Calu3 (cell line): ENCODE measurements at regions not wholly inside any gene's neighbourhood (a gene's known extent, or its start where the extent isn't known, plus 50 kb on each side); places are given as distances from the start of the nearest gene placed in this dataset.

Source experiments
- BruUV-seq: library from RNA; stranded (reverse); fragments of 400-500 nt; replicated peaks from 2 replicates; lab custom pipeline; 2021; lab: Mats Ljungman, UMichigan
- CTCF ChIA-PET: fragments of 300-600 bp; sonication (Branson Sonifier 250); formaldehyde crosslinking; loops from one replicate; lab custom pipeline; 2022; ENCODE audit warnings: antibody characterized with exemption; lab: Charles Lee
- DNase-seq: peaks from one replicate; pipeline ENCODE4 v3.0.0; 2022
- H3K27ac Mint-ChIP-seq: one replicate; pipeline ENCODE4 v1.8.0; 2022; ENCODE audit warnings: mixed read lengths; ENCODE audit not compliant: unreplicated experiment
- H3K27me3 Mint-ChIP-seq: one replicate; pipeline ENCODE4 v1.8.0; 2022; ENCODE audit warnings: mixed read lengths; ENCODE audit not compliant: unreplicated experiment
- H3K36me3 Mint-ChIP-seq: one replicate; pipeline ENCODE4 v1.8.0; 2022; ENCODE audit warnings: mild to moderate bottlenecking, moderate library complexity, mixed read lengths; ENCODE audit not compliant: insufficient read depth, unreplicated experiment
- H3K4me1 Mint-ChIP-seq: one replicate; pipeline ENCODE4 v1.8.0; 2022; ENCODE audit warnings: mild to moderate bottlenecking, low read depth, mixed read lengths; ENCODE audit not compliant: unreplicated experiment
- H3K4me3 Mint-ChIP-seq: one replicate; pipeline ENCODE4 v1.8.0; 2022; ENCODE audit warnings: mild to moderate bottlenecking, low read depth, moderate library complexity, mixed read lengths; ENCODE audit not compliant: unreplicated experiment
- H3K9me3 Mint-ChIP-seq: one replicate; pipeline ENCODE4 v1.8.0; 2022; ENCODE audit warnings: low read depth, mixed read lengths; ENCODE audit not compliant: unreplicated experiment
- intact Hi-C: fragments of 100-400 bp; cut with micrococcal nuclease; formaldehyde crosslinking; loops from one replicate; pipeline ENCODE4 v1.10.0; 2022; ENCODE audit not compliant: unreplicated experiment
- TF ChIP-seq, protein P1 (sequence below): fragments of 200-600 bp; IDR thresholded peaks from one replicate; pipeline ENCODE4 v1.8.0; 2022; ENCODE audit warnings: antibody characterized with exemption; ENCODE audit not compliant: unreplicated experiment

DNA sequence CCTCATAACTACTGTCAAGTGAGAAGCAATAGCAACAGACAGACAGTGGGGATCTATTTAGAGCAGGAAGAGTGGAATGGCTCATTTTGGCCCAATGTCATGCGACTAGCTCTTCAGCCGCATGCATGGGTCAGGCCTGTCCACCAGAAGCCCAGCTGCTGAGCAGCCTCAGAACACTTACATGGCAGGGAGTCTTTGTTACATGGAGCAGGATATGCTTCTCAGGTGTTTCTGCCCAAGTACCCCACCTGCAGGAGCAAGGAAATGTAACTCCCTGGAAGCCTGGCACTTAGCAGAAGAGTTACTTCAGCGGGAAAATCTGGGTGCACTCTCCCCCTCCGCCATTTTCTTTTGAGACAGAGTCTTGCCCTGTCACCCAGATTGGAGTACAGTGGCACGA lies 73.5 kb upstream of the ARHGAP5 start:
- H3K4me3 Mint-ChIP-seq: no peak overlapping the region
- H3K4me1 Mint-ChIP-seq: peaks cover 41% of the 10 kb centered on the region
- BruUV-seq: no TSS peak
- DNase-seq: no peak
- CTCF ChIA-PET: no interaction called here
- TF ChIP-seq, protein P1, sequence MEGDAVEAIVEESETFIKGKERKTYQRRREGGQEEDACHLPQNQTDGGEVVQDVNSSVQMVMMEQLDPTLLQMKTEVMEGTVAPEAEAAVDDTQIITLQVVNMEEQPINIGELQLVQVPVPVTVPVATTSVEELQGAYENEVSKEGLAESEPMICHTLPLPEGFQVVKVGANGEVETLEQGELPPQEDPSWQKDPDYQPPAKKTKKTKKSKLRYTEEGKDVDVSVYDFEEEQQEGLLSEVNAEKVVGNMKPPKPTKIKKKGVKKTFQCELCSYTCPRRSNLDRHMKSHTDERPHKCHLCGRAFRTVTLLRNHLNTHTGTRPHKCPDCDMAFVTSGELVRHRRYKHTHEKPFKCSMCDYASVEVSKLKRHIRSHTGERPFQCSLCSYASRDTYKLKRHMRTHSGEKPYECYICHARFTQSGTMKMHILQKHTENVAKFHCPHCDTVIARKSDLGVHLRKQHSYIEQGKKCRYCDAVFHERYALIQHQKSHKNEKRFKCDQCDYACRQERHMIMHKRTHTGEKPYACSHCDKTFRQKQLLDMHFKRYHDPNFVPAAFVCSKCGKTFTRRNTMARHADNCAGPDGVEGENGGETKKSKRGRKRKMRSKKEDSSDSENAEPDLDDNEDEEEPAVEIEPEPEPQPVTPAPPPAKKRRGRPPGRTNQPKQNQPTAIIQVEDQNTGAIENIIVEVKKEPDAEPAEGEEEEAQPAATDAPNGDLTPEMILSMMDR: no peak
- no peaks in the 10 kb centered on the region for H3K27me3 Mint-ChIP-seq
- H3K36me3 Mint-ChIP-seq: peaks cover 8% of the 10 kb centered on the region
- intact Hi-C loops: no loop called here
- H3K9me3 Mint-ChIP-seq: peaks cover 3% of the 10 kb centered on the region
- no peak overlapping the region for H3K27ac Mint-ChIP-seq

DNA sequence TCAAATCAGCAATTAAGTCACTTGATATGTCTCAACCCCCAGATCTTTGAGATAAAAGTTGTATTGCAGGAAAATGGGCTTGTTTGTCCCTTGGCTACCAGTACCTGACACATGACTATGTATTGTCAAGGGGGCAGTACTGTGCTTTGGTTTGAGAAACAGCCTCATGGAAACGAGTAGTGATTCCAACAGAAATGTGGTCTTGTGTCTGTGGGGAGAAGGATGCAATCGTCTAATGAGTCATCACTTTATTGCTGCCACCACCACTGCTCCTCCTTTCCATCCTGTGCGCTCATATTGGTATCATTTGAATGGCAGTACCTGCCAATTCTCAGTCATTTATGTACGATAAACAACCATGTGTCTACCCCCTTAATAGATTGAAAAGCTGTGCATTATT lies 72.8 kb upstream of the ARHGAP5 start:
- Mint-ChIP-seq H3K4me1 (peaks cover 42% of the 10 kb centered on the region), H3K4me3 (no peak overlapping the region), H3K9me3 (peaks cover 3% of the 10 kb centered on the region), H3K27me3 (no peaks in the 10 kb centered on the region), H3K27ac (peak overlapping the region; percentile 98), H3K36me3 (peaks cover 8% of the 10 kb centered on the region)
- intact Hi-C loops: no loop called here
- BruUV-seq: no TSS peak
- TF ChIP-seq, protein P1: no peak
- CTCF ChIA-PET: no interaction called here
- no peak for DNase-seq

DNA sequence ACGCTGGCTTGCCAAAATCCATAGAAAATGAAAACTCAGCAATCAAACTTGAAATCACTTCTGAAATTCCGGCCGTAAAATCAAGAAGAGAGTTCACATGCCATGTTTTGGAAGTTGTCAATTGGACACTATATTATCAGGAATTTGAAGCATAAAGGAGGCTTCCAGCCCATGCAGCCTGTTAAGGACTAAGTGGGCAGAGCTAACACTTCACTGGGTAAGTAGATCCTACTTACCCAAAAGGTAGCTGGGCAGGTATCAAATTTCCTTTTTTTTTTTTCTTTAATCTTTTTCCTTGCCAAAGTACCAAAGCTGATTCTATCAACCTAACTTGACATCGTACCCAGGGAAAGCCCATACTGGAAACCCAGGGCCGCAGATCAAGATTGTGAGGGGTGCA lies 71.5 kb upstream of the ARHGAP5 start:
- Mint-ChIP-seq H3K9me3 (peaks cover 3% of the 10 kb centered on the region), H3K4me3 (peak overlapping the region; percentile 57), H3K27me3 (no peaks in the 10 kb centered on the region), H3K27ac (peak overlapping the region; percentile 98), H3K36me3 (peaks cover 8% of the 10 kb centered on the region), H3K4me1 (peaks cover 54% of the 10 kb centered on the region)
- CTCF ChIA-PET: no interaction called here
- no peak for DNase-seq
- intact Hi-C loops: loop anchor here (1.0 to 5.0 kb wide), 3 partner anchors 37 to 71 kb away; no protein-coding TSS in a partner anchor
- BruUV-seq: TSS peak; percentile 79
- TF ChIP-seq, protein P1: no peak

DNA sequence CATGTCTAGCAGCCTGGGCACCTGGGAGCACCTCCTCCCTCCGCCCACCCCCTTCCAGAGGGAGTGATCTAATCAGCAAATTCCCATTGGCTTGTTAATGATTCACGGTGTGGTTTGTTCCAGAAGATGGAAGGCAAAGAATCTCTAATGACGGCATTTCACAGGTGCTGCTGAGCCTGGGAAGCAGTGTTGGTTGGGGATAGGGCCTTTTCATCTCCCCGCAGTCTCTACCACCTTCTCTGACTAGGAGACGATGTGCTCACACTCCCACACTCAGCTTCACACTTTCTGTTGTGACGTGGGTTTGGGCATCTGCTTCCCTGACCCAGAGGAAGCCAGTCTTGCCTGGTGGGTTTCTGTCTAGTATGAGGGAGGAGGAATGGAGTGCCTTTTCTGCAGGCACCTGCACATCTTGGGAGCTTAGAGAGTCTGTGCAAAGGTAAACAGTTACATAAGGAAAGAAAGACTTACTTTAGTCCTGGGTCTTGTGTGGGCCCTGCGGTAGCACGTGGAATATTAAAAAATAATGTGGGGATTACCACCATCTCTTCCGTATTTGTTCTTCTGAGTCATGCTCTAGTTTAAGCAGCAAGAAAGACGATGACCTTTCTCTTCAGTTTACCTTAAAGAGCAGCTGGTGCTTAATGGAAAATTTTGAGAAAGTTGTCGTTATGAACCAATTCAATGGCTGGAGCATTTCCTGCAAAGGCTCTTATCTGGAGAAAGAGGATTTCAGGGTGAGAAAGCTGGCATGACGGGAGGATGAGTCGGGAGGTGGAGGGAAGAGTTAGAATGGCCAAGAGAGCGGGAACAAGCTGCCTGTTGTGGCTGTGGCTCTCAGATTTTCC lies 70.6 kb upstream of the ARHGAP5 start:
- Mint-ChIP-seq H3K27me3 (no peaks in the 10 kb centered on the region), H3K4me1 (peaks cover 62% of the 10 kb centered on the region), H3K27ac (peak overlapping the region; percentile 98), H3K4me3 (peak overlapping the region; percentile 57), H3K9me3 (peaks cover 3% of the 10 kb centered on the region), H3K36me3 (peaks cover 8% of the 10 kb centered on the region)
- peak; percentile 74 for DNase-seq
- no TSS peak for BruUV-seq
- intact Hi-C loops: loop anchor here (1.0 to 5.0 kb wide), 3 partner anchors 36 to 70 kb away; no protein-coding TSS in a partner anchor
- TF ChIP-seq, protein P1: no peak
- CTCF ChIA-PET: interaction anchor here (1.0 kb wide), 1 partner anchor 37 kb away, joined by 3 read pairs; no protein-coding TSS in a partner anchor
